ENCODE measurements at regions not wholly inside any gene's neighbourhood (a gene's known extent, or its start where the extent isn't known, plus 50 kb on each side); places are given as distances from the start of the nearest gene placed in this dataset.

GRCh38 chr10:34049887-34050286 lies 715.4 kb upstream of the NRP1 start:
- H3K36me3 Mint-ChIP-seq: no peaks in the 10 kb centered on the region
- no peaks in the 10 kb centered on the region for H3K9me3 ChIP-seq (replicated peaks in 1 of 2; ENCODE audit: control insufficient read depth in 1 of 2, insufficient read depth in 1 of 2, low read length in 2 of 2)
- intact Hi-C loops (cut with micrococcal nuclease): no loop called here
- H3K4me3 Mint-ChIP-seq: no peak overlapping the region
- no peak for DNase-seq
- H3K4me2 ChIP-seq (replicated peaks; ENCODE audit: extremely low read depth, low read length, poor library complexity, severe bottlenecking): no peak overlapping the region
- WGBS (ENCODE audit: insufficient coverage): 75% methylated on average over 3 of the region's 9 CpGs
- peaks cover 3% of the 10 kb centered on the region for H3K4me1 Mint-ChIP-seq
- H3K27me3 Mint-ChIP-seq (ENCODE audit: low read depth in 3 of 3): peaks cover 2 to 4% (median 3%) of the 10 kb centered on the region in 3 donors
- no peaks in the 10 kb centered on the region for H3K79me2 ChIP-seq (ENCODE audit: insufficient read depth, low read length)
- H2AFZ ChIP-seq (ENCODE audit: insufficient read depth, low read depth, low read length, poor library complexity, severe bottlenecking): no peak overlapping the region
- H3K27ac ChIP-seq (ENCODE audit: low read depth in 1 of 2, low read length in 2 of 2): no peak overlapping the region
- H3K36me3 ChIP-seq (replicated peaks in 1 of 2; ENCODE audit: control insufficient read depth in 1 of 2, insufficient read depth in 2 of 2, low read length in 2 of 2): no peaks in the 10 kb centered on the region
- no peaks in the 10 kb centered on the region for H3K4me1 ChIP-seq (ENCODE audit: control insufficient read depth in 1 of 2, insufficient read depth in 2 of 2, low read length in 2 of 2)
- H4K20me1 ChIP-seq (ENCODE audit: insufficient read depth, low read length): no peaks in the 10 kb centered on the region
- H3K4me3 ChIP-seq (replicated peaks in 1 of 3; ENCODE audit: low read depth in 2 of 3, low read length in 3 of 3): no peak overlapping the region
- H3K27me3 ChIP-seq (ENCODE audit: control insufficient read depth in 2 of 2, insufficient read depth in 2 of 2, low read length in 2 of 2): no peaks in the 10 kb centered on the region
- H3K27ac Mint-ChIP-seq: no peak overlapping the region
- no peak overlapping the region for H3K9ac ChIP-seq (ENCODE audit: insufficient read depth, low read length, poor library complexity, severe bottlenecking)
- TF ChIP-seq CTCF (IDR thresholded peaks at IDR 0.05): no peak
- H3K9me3 Mint-ChIP-seq: peaks cover under 1 to 12% (median 4%) of the 10 kb centered on the region in 7 donors

GRCh38 chr10:34049469-34049868 lies 715.0 kb upstream of the NRP1 start:
- no CpG with 5 or more reads among the region's 3 CpGs for WGBS (ENCODE audit: insufficient coverage)
- Histone ChIP-seq H3K27me3 (ENCODE audit: control insufficient read depth in 2 of 2, insufficient read depth in 2 of 2, low read length in 2 of 2) (no peaks in the 10 kb centered on the region), H3K9me3 (replicated peaks in 1 of 2; ENCODE audit: control insufficient read depth in 1 of 2, insufficient read depth in 1 of 2, low read length in 2 of 2) (no peaks in the 10 kb centered on the region), H3K4me2 (replicated peaks; ENCODE audit: extremely low read depth, low read length, poor library complexity, severe bottlenecking) (no peak overlapping the region), H3K36me3 (replicated peaks in 1 of 2; ENCODE audit: control insufficient read depth in 1 of 2, insufficient read depth in 2 of 2, low read length in 2 of 2) (no peaks in the 10 kb centered on the region), H3K79me2 (ENCODE audit: insufficient read depth, low read length) (no peaks in the 10 kb centered on the region), H3K4me3 (replicated peaks in 1 of 3; ENCODE audit: low read depth in 2 of 3, low read length in 3 of 3) (no peak overlapping the region), H4K20me1 (ENCODE audit: insufficient read depth, low read length) (no peaks in the 10 kb centered on the region), H2AFZ (ENCODE audit: insufficient read depth, low read depth, low read length, poor library complexity, severe bottlenecking) (no peak overlapping the region), H3K4me1 (ENCODE audit: control insufficient read depth in 1 of 2, insufficient read depth in 2 of 2, low read length in 2 of 2) (no peaks in the 10 kb centered on the region), H3K9ac (ENCODE audit: insufficient read depth, low read length, poor library complexity, severe bottlenecking) (no peak overlapping the region), H3K27ac (ENCODE audit: low read depth in 1 of 2, low read length in 2 of 2) (no peak overlapping the region)
- Mint-ChIP-seq H3K4me3 (no peak overlapping the region), H3K27me3 (ENCODE audit: low read depth in 3 of 3) (peaks cover 2 to 4% (median 3%) of the 10 kb centered on the region in 3 donors), H3K27ac (no peak overlapping the region), H3K4me1 (peaks cover 3% of the 10 kb centered on the region), H3K36me3 (no peaks in the 10 kb centered on the region), H3K9me3 (peaks cover 0 to 12% (median 4%) of the 10 kb centered on the region in 7 donors)
- DNase-seq: no peak
- TF ChIP-seq CTCF (IDR thresholded peaks at IDR 0.05): no peak
- intact Hi-C loops (cut with micrococcal nuclease): no loop called here

Data from CD14-positive monocyte (primary cell).